ENCODE measurements at regions not wholly inside any gene's neighbourhood (a gene's known extent, or its start where the extent isn't known, plus 50 kb on each side); places are given as distances from the start of the nearest gene placed in this dataset.

- TF ChIP-seq PKNOX1 (IDR thresholded peaks at IDR 0.05) (no peak), FOXA1 (IDR thresholded peaks at IDR 0.05) (no peak), NFRKB (IDR thresholded peaks at IDR 0.05) (no peak), ELF4 (IDR thresholded peaks at IDR 0.05) (no peak), SP1 (IDR thresholded peaks at IDR 0.05) (no peak), FOXM1 (IDR thresholded peaks at IDR 0.05; ENCODE audit: borderline replicate concordance) (no peak), SUZ12 (IDR thresholded peaks at IDR 0.05) (no peak), BHLHE40 (IDR thresholded peaks at IDR 0.05; ENCODE audit: borderline replicate concordance) (no peak), LEF1 (IDR thresholded peaks at IDR 0.05; ENCODE audit: borderline replicate concordance) (no peak), ZNF384 (IDR thresholded peaks at IDR 0.05) (no peak), HDGF (IDR thresholded peaks at IDR 0.05; ENCODE audit: borderline replicate concordance) (no peak)
Measured at GRCh38 chr15:96406701-96407100, 76.2 kb downstream of the NR2F2 start.

Data from HEK293T (cell line).